ENCODE measurements at regions not wholly inside any gene's neighbourhood (a gene's known extent, or its start where the extent isn't known, plus 50 kb on each side); places are given as distances from the start of the nearest gene placed in this dataset.

GRCh38 chr15:45941367-45941766 lies 306.5 kb downstream of the SQOR start:
- in situ Hi-C loops (cut with HindIII; ENCODE audit: low sequenced_read_pairs): no loop called here

GRCh38 chr15:45943240-45943639 lies 308.4 kb downstream of the SQOR start:
- in situ Hi-C loops (cut with HindIII; ENCODE audit: low sequenced_read_pairs): no loop called here

GRCh38 chr15:45946111-45946510 lies 311.3 kb downstream of the SQOR start:
- in situ Hi-C loops (cut with HindIII; ENCODE audit: low sequenced_read_pairs): no loop called here

GRCh38 chr15:45948181-45948621 lies 313.4 kb downstream of the SQOR start:
- in situ Hi-C loops (cut with HindIII; ENCODE audit: low sequenced_read_pairs): no loop called here

DNA sequence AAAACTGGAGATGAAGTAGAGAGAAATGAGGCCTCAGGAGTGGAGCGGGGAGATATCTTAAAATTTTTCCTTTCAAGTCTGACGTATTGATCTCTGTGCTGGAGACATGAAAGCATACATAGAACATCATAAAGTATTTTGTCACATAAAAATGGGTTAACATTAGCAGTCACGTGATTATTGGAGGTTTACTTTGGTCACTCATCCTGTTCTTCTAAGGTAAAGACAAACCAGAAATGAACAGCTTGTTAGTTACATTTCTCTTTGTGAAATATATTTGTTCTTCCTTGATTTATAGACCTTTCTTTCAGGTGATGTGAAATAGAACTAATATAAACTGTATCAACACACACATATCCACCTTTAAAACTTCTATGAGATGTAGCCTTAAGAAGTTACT lies 324.1 kb downstream of the SQOR start:
- in situ Hi-C loops (cut with HindIII; ENCODE audit: low sequenced_read_pairs): no loop called here

- in situ Hi-C loops (cut with HindIII; ENCODE audit: low sequenced_read_pairs): no loop called here
Observed at GRCh38 chr15:45962733-45963132, 327.9 kb downstream of the SQOR start.

DNA sequence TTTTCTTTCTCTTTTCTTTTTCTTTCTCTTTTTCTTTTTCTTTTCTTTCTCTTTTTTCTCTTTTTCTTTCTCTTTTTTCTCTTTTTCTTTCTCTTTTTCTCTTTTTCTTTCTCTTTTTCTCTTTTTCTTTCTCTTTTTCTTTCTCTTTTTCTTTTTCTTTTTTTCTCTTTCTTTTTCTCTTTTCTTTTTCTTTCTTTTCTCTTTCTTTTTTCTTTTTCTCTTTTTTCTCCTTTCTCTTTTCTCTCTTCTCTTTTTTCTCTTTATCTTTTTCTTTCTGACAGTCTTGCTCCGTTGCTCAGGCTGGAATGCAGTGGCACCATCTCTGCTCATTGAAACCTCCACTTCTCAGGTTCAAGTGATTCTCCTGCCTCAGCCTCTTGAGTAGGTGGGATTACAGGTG lies 335.7 kb downstream of the SQOR start:
- in situ Hi-C loops (cut with HindIII; ENCODE audit: low sequenced_read_pairs): no loop called here

DNA sequence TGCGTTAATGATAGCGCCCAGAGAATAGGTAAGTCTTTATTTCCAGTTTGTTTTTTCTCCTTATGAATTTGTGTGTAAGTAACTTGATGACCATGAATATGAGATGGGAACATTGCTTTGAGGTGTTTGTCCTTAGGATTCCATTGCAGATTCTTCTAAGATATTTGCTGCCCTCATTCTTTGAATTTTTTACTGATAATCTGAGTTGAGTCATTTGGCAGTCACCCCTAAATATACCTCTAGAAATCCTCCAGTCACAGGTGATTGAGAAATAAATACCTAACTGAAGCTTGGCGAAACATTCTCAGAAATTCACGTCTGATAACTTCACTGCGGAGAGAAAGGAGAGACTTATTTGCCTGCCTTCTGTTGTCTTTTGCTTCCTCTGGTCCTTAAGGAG lies 345.5 kb downstream of the SQOR start:
- in situ Hi-C loops (cut with HindIII; ENCODE audit: low sequenced_read_pairs): no loop called here

GRCh38 chr15:45981625-45982024 lies 346.8 kb downstream of the SQOR start:
- in situ Hi-C loops (cut with HindIII; ENCODE audit: low sequenced_read_pairs): no loop called here

- in situ Hi-C loops (cut with HindIII; ENCODE audit: low sequenced_read_pairs): no loop called here
Observed at GRCh38 chr15:45991863-45992262, 357.0 kb downstream of the SQOR start.

DNA sequence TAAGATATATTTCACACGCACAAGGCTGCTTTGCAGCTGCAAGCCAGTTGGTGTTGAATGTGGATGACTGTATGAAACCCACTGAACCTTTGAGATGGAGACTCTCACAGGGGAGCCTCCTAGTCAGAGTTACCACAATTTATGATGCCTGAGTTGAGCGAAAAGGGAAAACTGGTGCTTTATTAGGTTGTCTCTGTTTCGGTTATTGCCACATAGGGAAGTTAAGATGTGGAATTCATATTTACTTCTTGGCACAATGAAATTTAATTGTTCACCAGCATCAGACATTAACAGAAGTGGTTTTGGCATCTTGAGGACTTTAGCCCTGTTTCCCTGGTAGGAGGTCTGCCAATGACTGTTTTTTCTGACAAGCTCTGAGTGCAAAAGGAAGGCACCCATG lies 358.2 kb downstream of the SQOR start:
- in situ Hi-C loops (cut with HindIII; ENCODE audit: low sequenced_read_pairs): no loop called here

DNA sequence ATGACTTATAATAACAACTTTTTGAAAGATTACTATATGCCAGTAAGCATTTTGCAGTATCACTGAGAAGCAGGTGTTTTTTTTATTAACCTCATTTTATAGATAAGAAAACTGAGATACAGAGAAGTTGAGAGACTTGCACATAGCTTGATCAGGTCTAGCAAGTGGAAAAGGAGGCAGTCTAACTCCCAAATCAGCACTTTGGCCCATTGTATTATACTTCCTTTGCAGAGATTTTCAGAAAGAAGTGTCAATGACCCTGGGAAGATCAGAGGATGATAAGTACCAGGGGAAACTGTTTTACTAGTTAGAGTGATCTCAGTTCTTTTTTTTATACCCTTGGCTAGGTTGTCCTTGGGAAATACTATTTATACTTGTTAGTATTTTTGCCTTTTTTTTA lies 358.7 kb downstream of the SQOR start:
- in situ Hi-C loops (cut with HindIII; ENCODE audit: low sequenced_read_pairs): no loop called here

DNA sequence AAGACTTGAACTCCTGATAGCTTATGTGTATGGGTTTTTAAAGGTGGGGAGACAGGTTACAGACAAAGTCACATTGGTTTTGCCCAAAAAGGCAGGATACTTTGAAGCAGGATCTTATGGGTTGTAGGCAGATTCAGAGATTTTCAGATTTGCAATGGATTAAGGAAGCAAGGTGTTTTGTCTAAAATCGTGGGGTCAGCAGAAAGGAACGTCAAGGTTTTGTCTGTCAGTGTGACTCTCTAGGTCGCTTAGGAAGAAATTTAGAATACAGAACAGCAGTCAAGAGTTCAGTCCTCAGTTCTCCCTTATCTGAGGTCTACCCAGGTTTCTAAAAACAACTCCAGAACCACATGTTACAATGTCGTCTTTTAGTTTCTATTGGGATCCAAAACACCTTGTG lies 361.0 kb downstream of the SQOR start:
- in situ Hi-C loops (cut with HindIII; ENCODE audit: low sequenced_read_pairs): no loop called here

DNA sequence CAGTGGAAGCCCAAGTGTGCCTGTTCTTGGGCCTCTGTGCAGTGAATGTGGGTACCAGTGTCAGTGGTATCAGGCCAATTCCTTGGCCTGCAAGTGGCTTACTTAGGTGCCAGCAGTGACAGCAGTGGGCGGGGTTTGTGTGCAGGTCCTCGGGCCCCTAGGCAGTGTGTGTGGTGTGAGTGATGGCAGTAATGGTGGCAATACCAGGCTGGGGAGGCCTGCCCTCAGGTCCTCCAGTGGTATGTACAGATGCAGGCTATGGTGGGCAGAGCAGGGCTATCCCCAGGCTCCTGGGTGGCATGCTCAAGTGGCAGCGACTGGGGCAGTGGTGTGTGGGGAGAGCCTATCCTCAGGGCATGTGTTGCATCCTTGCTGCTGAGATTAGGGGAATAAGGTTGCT lies 379.7 kb downstream of the SQOR start:
- in situ Hi-C loops (cut with HindIII; ENCODE audit: low sequenced_read_pairs): no loop called here

GRCh38 chr15:46034755-46035154 lies 399.9 kb downstream of the SQOR start:
- in situ Hi-C loops (cut with HindIII; ENCODE audit: low sequenced_read_pairs): no loop called here

GRCh38 chr15:46039703-46040102 lies 404.9 kb downstream of the SQOR start:
- in situ Hi-C loops (cut with HindIII; ENCODE audit: low sequenced_read_pairs): no loop called here

- in situ Hi-C loops (cut with HindIII; ENCODE audit: low sequenced_read_pairs): no loop called here
Observed at GRCh38 chr15:46041905-46042304, 407.1 kb downstream of the SQOR start.

- in situ Hi-C loops (cut with HindIII; ENCODE audit: low sequenced_read_pairs): no loop called here
Observed at GRCh38 chr15:46059921-46060594, 425.2 kb downstream of the SQOR start.

GRCh38 chr15:46061002-46061401 lies 426.2 kb downstream of the SQOR start:
- in situ Hi-C loops (cut with HindIII; ENCODE audit: low sequenced_read_pairs): no loop called here

- in situ Hi-C loops (cut with HindIII; ENCODE audit: low sequenced_read_pairs): no loop called here
Observed at GRCh38 chr15:46077220-46077619, 442.4 kb downstream of the SQOR start.

- in situ Hi-C loops (cut with HindIII; ENCODE audit: low sequenced_read_pairs): no loop called here
Observed at GRCh38 chr15:46079046-46079445, 444.2 kb downstream of the SQOR start.

DNA sequence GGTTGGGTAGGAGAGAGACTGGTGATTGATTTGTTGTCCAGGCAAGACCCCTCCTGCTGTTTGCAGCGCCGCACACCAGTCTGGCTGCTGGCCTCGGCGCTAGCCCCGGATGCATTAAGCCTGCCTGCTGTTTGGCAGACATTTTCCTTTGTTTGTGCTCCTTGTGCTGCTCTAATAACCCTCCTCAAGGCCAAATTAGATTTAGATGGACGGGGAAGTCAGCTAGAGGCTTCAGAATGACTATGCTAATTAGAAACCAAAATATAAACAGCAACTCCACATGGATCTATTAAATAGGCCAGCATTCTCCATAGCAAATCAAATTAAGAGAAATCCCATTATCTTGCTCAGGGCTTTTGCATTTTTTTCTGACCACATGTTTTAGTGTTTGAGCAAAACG lies 445.2 kb downstream of the SQOR start:
- in situ Hi-C loops (cut with HindIII; ENCODE audit: low sequenced_read_pairs): no loop called here

Measured in DLD1 (cell line).